Eye (tissue), 1 donor: ENCODE measurements at regions not wholly inside any gene's neighbourhood (a gene's known extent, or its start where the extent isn't known, plus 50 kb on each side); places are given as distances from the start of the nearest gene placed in this dataset.
A peak's percentile ranks its signal among the peaks of the same experiment; 100 is the strongest.

Experiments used
- DNase-seq: peaks from one replicate; pipeline ENCODE4 v3.0.0-alpha.2; 2015

- no peak for DNase-seq
These were observed 437.5 kb upstream of the BOD1L1 start for GRCh38 chr4:14064984-14065383.

GRCh38 chr4:14065406-14065805 is 437.9 kb upstream of the BOD1L1 start:
- DNase-seq: no peak

GRCh38 chr4:14066979-14067378 is 439.5 kb upstream of the BOD1L1 start:
- DNase-seq: peak; percentile 39

- DNase-seq: peak; percentile 40
These were observed 442.4 kb upstream of the BOD1L1 start for GRCh38 chr4:14069886-14070285.

GRCh38 chr4:14070289-14070880 is 442.9 kb upstream of the BOD1L1 start:
- DNase-seq: no peak

GRCh38 chr4:14072506-14072905 is 445.0 kb upstream of the BOD1L1 start:
- no peak for DNase-seq

GRCh38 chr4:14076776-14077175 is 449.3 kb upstream of the BOD1L1 start:
- no peak for DNase-seq

GRCh38 chr4:14078326-14078725 is 450.8 kb upstream of the BOD1L1 start:
- DNase-seq: no peak

GRCh38 chr4:14079601-14080000 is 452.1 kb upstream of the BOD1L1 start:
- no peak for DNase-seq

GRCh38 chr4:14083150-14083549 is 455.6 kb upstream of the BOD1L1 start:
- DNase-seq: peak; percentile 52

- no peak for DNase-seq
These were observed 457.1 kb upstream of the BOD1L1 start for GRCh38 chr4:14084598-14084997.

GRCh38 chr4:14087459-14087858 is 459.9 kb upstream of the BOD1L1 start:
- no peak for DNase-seq

- DNase-seq: no peak
These were observed 460.4 kb upstream of the BOD1L1 start for GRCh38 chr4:14087921-14088320.

- DNase-seq: no peak
These were observed 464.0 kb upstream of the BOD1L1 start for GRCh38 chr4:14091531-14091930.

GRCh38 chr4:14091966-14092365 is 464.4 kb upstream of the BOD1L1 start:
- DNase-seq: no peak

GRCh38 chr4:14092741-14093140 is 465.2 kb upstream of the BOD1L1 start:
- DNase-seq: no peak

GRCh38 chr4:14095831-14096230 is 468.3 kb upstream of the BOD1L1 start:
- no peak for DNase-seq

GRCh38 chr4:14096396-14096965 is 469.0 kb upstream of the BOD1L1 start:
- DNase-seq: no peak

- peak; percentile 15 for DNase-seq
These were observed 472.8 kb upstream of the BOD1L1 start for GRCh38 chr4:14100349-14100748.

GRCh38 chr4:14110407-14110806 is 482.9 kb upstream of the BOD1L1 start:
- no peak for DNase-seq

GRCh38 chr4:14111730-14112181 is 484.2 kb upstream of the BOD1L1 start:
- DNase-seq: no peak

GRCh38 chr4:14115106-14115505 is 487.6 kb upstream of the BOD1L1 start:
- DNase-seq: no peak

- no peak for DNase-seq
These were observed 490.2 kb upstream of the BOD1L1 start for GRCh38 chr4:14117575-14118238.

- DNase-seq: no peak
These were observed 497.3 kb upstream of the BOD1L1 start for GRCh38 chr4:14124816-14125215.
